Cardiac fibroblast (primary cell): ENCODE measurements at regions not wholly inside any gene's neighbourhood (a gene's known extent, or its start where the extent isn't known, plus 50 kb on each side); places are given as distances from the start of the nearest gene placed in this dataset.

ENCODE experiments used
- DNase-seq, 2 donors: peaks; one replicate each; pipeline versions ENCODE4 v3.0.0 to v3.0.0-alpha.2; 2010; ENCODE audit warnings: low read depth in 2 of 2
- H3K4me3 ChIP-seq, 2 donors: replicated peaks in 1 of 2; 1 replicate in 1 of 2; 2 replicates in 1 of 2; pipeline ENCODE4 v1.5.1; 2011; ENCODE audit warnings: low read depth in 2 of 2, low read length in 2 of 2, mild to moderate bottlenecking in 2 of 2, moderate library complexity in 1 of 2
- CTCF ChIP-seq: IDR thresholded peaks from one replicate; pipeline ENCODE4 v1.5.1; 2011; ENCODE audit warnings: low read depth, mild to moderate bottlenecking, low read length, inconsistent platforms

GRCh38 chr11:8794126-8794525, 111.5 kb downstream of the RPL27A start:
- no peak for DNase-seq
- no peak overlapping the region for H3K4me3 ChIP-seq
- TF ChIP-seq CTCF = no peak

- DNase-seq = no peak
- no peak overlapping the region for H3K4me3 ChIP-seq
- TF ChIP-seq CTCF = peak; percentile 18
Measured at GRCh38 chr11:8794677-8795103, 112.1 kb downstream of the RPL27A start.

DNA sequence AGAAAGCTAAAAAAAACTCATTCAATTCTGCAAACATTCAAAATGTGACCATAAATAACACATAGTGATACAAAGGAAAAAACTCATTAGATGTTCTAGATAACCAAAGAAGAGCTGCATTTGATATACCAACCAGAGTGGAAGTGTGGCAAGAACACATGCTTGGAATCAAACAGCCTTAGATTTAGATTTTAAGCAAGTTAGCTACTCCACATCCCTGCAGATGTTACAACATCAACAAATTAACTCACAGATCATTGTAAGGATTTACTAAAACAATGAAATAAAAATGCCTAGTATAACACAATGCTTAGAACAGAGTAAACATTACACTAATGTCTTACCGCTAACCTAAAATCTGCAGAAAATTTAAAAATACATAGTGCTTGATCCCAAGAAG, 114.0 kb upstream of the AKIP1 start:
- DNase-seq = no peak
- no peak overlapping the region for H3K4me3 ChIP-seq
- TF ChIP-seq CTCF = no peak

- H3K4me3 ChIP-seq = no peak overlapping the region
- no peak for DNase-seq
- TF ChIP-seq CTCF = no peak
Measured at GRCh38 chr11:8799273-8799672, 111.7 kb upstream of the AKIP1 start.

DNA sequence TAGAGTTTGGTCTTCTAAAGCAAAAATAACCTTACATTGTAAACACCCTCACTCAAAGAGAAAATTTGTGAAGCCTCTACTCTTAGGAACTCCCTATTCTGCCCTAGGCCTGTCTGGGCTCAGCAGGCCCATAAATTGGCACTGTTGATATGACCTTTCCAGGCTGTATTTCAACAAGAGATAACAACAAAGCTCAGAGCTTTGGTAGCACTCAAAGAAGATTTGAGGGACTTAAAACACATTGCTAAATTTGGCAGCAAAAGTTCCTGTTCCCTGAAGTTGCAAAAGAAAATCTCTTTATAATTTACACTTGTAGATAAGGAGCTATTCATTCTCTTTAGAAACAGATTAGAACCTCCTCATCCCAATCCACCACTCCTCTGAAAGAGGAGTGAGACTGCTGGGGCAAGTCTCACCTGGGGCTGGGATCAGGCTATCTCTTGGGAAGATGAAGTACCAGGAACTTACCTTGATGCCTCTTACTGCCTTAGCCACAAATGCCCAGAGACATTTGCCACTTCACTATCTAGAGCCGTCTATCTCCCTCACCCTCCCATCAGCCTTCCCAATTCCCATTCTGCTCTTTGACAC, 110.4 kb upstream of the AKIP1 start:
- no peak for TF ChIP-seq CTCF
- no peak overlapping the region for H3K4me3 ChIP-seq
- DNase-seq = peak in 1 of 2 donors; percentile 68

DNA sequence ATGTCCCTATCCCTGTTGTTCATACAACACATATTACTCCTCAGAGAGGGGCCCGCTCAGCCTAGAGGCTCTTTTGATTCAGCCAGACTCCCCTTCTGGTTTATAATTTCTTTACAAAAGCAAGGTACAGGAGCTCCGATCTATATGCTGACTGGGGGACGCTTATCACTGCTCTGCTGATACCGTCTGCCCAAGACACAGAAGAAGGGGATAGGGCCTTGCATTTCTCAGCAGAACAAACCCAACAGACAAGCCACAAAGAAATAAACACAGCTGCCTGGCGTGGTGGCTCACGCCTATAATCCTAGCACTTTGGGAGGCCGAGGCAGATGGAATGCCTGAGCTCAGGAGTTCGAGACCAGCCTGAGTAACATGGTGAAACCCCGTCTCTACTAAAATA, 109.9 kb upstream of the AKIP1 start:
- H3K4me3 ChIP-seq = no peak overlapping the region
- no peak for TF ChIP-seq CTCF
- no peak for DNase-seq

DNA sequence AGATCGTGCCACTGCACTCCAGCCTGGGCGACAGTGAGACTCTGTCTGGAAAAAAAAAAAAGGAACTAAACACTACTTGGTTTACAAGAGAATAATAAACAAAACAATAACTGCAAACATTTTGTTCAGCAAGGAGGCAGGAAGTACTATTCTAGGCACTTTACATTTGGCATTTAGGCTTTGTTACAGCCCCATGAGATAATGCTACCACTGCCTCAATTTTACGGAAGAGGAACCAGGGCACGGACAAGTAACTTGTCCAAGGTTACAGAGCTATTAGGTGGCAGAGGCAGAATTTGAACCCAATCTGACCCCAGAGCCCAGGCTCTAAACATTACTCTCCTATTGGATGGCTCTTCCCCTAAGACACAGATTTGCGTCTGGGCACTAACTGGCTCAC, 108.7 kb upstream of the AKIP1 start:
- TF ChIP-seq CTCF = no peak
- DNase-seq = no peak
- no peak overlapping the region for H3K4me3 ChIP-seq
